T-helper 1 cell (primary cell): ENCODE measurements at regions not wholly inside any gene's neighbourhood (a gene's known extent, or its start where the extent isn't known, plus 50 kb on each side); places are given as distances from the start of the nearest gene placed in this dataset.

Experiments used
- DNase-seq, 5 donors: peaks; one replicate each; pipeline ENCODE4 v3.0.0-alpha.2; 2012 to 2020

DNA sequence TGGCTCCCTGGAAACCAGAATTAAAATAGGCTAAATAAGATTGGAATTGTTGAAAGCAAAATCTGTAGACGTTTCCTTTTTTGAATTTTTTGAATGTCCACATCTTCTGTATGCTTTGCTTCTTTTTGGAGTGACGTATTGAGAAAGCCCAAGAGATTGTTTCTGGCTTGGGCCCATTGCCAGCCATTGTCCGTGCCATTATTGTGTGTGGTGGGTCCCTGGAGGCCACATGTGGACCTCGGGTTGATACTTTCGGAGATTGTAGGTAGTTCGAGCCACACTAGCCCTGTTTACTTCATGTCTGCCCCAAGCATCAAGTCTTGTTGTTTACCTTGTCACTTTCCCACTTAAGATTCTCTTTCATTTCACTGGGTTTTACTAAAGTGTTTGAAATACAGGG is 106.0 kb downstream of the PALM2AKAP2 start:
- no peak for DNase-seq

DNA sequence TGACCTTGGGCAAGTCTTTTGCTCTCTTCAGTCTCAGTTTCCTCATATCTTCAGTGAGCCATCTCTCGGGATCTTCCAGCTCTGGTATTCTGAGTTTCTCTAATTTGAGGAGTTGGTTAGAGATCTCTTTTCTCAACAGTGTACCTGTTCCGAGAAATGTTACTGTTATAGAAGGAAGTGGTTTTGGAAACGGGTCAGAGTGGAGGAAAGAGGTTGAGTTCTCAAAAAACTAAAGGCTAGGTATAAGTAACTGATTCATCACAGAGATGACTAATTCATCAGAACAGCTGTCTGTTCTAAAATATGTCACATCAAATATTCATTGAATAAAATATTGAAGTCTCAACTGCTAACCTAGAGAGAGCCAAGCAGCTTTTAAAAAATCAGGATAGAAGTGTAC is 106.6 kb downstream of the PALM2AKAP2 start:
- peak in 1 of 5 donors; percentile 85 for DNase-seq

- peak in 1 of 5 donors; percentile 47 for DNase-seq
Measured at GRCh38 chr9:109887079-109887478, 107.1 kb downstream of the PALM2AKAP2 start.

- DNase-seq: no peak
Measured at GRCh38 chr9:109888695-109889094, 108.7 kb downstream of the PALM2AKAP2 start.

GRCh38 chr9:109889456-109889855 is 109.5 kb downstream of the PALM2AKAP2 start:
- DNase-seq: peak in 1 of 5 donors; percentile 70

- peak in 1 of 5 donors; percentile 37 for DNase-seq
Measured at GRCh38 chr9:109893241-109893640, 113.2 kb downstream of the PALM2AKAP2 start.

GRCh38 chr9:109894473-109894872 is 114.5 kb downstream of the PALM2AKAP2 start:
- no peak for DNase-seq

DNA sequence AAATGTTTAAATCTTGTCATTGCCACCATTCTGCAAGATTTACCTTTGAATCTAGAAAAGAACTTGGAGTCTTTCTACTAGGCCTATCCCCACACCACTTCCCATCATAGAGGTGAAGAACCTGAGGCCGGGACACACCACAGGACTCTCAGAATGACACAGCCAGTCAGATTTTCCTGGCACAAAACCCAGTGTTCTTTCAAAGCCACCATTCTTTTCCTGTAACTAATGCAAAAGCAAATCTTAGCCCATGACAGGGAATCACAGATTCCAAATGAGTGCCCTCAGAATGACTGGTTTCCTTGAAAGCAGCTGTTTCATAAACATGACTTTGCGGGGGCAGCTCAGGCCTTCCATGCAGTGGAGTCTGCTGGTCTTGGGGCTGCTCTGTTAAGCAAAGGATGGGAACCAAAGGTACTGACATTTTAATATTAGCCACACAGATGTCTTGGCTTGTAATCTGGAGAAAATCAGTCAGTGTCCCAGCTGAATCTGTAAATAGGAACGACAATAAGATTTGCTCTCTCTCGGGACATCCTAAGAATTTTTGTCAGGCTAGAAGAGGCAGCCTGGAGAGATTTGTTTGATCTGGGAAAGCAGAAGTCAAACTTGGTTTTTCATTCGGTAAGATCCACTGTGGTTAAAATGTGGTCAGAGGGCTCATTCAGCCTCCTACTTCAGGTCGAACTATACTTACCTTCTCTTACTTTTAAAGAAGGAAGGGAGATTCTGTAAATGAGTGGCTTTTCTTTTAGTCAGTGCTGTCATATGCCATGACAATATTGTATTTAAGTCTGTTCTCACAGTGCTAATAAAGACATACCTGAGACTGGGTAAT is 115.1 kb downstream of the PALM2AKAP2 start:
- DNase-seq: peak in 1 of 5 donors; percentile 74

DNA sequence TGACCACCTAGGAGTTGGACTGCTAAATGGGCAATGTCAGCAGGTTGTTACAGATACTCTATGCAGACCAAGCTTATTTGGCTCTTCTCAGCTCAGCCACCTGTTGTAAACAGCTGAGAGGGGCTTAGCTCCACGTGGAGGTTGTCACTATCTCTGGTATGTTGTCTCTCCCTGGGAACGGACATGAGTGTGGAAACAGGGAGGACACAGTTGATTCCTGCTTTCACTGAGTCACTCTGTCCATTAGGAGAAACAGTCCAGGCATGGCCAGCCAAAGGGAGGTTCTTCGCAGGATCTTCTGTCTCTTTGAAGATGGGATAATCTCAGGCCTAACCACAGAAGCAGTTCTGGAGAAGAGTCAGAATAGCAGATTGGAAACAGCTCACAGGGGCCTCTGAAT is 121.2 kb downstream of the PALM2AKAP2 start:
- DNase-seq: no peak

DNA sequence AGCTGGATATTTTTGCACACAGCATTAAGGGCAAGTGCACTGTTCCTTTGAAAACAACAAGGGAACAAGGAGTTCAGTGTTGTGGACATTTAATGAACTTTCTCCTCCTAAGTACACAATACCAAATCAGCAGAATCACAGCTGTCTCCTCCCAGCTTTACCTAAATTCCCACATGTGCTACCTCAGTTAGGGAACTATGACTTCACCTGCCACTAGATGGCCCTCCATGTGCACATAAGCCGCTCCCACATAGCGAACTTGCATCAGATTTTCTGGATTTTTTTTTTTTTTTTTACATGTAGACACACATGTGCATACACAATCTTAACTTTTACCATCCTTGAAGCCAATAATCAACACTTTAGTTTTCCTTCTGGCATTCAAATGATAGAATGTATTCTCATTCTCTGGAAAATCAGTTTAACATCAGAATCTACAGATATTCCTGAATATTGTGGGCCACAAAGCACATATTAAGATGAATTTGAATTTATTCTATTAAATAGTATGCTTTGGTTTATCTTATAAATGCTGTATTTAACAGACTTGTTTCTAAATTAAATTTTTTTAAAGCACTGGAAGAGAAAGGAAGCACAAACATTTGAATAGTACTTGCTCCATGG is 123.6 kb downstream of the PALM2AKAP2 start:
- peak in 4 of 5 donors; percentile 29 to 82 (median 44) for DNase-seq

GRCh38 chr9:109904666-109905065 is 124.7 kb downstream of the PALM2AKAP2 start:
- DNase-seq: no peak

GRCh38 chr9:109905472-109905871 is 125.5 kb downstream of the PALM2AKAP2 start:
- DNase-seq: no peak

DNA sequence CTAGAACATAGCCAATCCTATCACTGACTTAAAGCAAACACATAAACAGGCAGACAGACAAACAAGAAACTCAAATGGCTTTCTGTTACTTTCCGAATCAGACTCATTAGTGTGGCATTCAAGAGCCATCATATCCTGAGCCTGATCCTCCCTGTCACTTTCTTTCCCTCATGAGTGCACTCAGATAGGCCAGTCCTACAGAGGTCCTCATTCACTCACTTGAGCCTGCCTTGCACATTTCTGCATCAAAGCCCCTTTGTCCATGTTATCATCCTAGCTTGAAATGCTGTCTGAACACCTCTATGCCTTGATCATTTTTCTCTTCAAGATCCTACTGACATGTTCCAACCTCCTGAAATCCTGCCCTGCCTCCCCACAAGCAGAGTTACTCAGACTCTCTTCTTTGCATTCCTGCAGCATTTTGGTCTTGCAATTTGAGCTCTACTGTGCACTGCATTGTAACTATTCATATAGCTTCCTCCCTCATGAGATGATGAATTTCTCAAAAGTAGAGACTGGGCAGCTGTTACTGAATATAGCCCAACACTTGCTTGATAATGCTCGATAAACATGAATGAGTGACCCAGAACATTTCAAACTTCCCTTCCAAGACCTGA is 126.9 kb downstream of the PALM2AKAP2 start:
- no peak for DNase-seq

DNA sequence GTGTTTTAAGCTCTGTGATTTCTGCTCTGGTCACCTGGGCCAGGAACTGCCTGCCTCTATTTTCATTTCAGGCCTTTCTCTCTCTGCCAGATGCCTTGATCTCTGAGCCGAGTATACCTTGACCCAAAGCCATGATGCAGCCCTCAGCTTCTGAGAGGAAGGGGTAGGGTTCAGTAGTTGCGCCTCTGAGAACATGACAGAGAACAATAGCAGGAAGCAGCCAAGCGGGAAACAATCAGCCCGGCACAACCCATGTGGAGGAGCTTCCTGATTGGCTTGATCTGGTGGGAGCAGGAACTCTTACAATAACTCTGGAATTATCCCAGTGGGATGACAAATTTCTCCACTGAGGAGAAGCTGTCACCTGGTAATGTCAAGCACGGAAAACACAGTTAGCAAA is 127.4 kb downstream of the PALM2AKAP2 start:
- no peak for DNase-seq

- no peak for DNase-seq
Measured at GRCh38 chr9:109907810-109908458, 127.9 kb downstream of the PALM2AKAP2 start.

DNA sequence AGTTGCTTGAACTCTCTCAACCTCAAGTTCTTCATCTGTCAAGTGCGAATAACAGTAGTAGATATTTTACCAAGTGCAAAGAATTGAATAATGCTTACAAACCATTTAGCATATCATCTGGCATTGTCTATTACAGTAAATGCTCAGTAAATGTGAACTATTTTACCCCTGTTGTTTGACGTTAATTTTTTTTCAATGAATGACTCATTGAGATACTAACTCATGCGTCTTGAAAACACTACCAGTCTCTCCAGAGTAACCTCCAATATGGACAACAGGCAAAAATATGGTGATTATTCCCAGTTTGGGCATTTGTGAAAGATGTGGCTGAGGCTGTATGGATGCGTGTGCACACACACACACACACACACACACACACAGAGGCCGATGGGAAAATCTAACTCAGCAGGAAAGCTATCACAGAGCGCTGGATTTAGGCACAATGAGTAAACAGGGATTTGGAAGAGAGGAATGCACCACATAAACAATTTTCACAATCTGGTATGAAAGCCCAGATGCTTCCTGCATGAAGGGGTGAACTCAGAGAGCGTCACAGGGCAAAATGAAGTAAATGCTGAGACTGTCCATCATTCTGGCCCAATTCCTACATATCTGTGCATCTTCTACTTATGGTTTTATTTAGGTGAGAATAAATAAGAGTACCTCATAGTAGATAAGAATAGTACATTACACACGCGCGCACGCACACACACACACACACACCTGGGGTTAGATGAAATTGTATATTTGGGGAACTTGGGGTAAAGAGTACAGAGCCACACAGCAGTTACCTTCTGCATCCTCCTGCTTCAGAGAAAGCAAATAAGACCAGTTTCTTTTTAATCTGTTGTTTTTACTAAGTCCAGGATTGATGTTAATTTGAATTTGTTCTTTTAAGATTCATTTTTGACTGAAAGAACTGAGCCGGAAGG is 128.7 kb downstream of the PALM2AKAP2 start:
- DNase-seq: no peak

DNA sequence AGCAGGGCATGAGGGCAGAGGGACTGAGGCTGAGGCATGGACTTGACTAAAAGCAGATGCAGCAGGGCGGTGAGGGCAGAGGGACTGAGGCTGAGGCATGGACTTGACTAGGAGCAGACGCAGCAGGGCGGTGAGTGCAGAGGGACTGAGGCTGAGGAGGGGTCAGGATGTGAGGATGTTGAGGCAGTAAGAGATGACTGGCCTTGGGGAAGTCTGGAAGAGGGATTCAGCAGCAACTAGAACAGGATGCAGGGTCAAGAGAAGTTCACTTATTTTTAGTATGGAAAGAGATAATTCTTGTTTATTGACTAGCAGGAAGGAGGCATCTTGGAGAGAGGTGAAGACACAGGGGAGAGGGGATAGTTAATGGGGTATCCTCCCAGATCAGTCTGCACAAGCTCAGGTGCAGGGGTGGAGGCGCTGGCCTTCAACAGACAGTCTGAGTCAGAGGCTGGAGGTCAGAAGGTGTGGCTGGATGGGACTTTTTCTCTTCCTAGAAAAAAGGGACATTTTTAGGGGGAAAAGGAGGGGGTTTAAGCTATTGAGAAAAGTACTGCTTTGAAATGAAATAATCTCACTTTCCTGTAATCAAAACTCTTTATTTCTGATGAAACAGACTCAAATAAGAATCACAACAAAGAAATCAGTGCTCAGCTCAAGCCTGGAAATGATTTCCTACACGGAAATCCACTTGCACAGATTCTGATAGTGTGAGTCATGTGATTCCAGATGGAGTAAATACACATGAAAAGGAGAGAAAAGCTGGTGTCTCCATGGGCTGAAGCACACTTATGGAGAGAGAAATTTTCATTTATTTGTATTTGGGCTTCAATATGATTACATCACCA is 130.9 kb downstream of the PALM2AKAP2 start:
- no peak for DNase-seq

DNA sequence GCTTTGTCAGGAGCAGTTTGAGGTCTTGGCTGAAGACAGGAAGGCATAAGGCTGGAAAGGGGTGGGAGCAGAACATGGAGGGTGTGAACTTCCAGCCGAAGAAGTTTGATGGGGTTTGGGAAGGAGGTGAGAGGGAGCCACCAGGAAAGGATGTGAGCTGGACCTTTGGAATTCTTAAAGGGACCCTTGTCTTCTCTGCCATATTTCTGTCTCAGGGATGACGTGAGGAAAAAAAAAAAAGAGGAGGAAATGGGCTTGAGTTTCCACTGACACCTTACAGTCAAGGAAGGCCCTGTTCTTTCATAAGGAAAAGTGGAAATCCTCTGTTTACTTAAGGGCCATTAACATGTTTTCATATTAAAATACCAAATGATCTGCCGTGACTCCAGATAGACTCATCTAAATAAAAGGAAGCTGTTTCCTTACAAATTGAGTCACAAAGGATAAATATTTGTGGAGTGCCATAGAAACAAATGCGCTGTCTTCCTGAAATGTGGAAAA is 132.1 kb downstream of the PALM2AKAP2 start:
- DNase-seq: no peak

DNA sequence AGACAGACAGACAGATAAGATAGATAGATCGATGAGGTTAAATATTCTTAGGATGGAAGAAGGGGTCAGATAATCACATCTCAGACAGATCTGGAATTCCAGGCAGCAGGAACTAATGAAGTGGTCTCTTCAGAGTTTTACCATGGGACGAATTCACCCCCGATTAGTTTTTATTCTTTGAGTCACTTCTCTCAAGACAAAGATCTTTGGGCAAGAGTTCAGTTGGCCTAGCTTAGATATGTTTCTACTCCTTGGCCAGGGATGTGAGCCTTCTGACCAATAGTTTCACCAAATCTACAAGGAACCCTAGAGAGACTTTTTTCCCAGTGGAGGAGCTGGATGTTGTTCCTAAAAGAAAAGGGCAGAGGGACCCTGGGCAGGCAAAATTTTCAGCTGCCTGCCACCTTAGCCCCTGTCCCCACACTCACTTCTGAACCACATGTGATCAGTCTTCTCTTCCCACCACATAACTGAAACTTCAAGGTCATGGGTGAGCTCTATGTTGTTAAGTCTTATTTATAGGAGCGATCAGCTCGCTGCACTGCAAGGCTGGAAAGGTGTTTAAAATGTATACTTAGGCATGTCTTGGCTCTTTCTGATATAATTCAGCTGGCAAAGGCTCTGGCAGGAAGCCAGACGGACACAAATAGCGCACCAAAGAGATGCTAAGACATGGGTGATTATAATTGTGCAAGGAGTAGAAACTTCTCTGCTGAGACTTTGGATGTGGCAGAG is 132.9 kb downstream of the PALM2AKAP2 start:
- no peak for DNase-seq

- no peak for DNase-seq
Measured at GRCh38 chr9:109913461-109913810, 133.4 kb downstream of the PALM2AKAP2 start.
